HG03457 (cell line): ENCODE measurements at regions not wholly inside any gene's neighbourhood (a gene's known extent, or its start where the extent isn't known, plus 50 kb on each side); places are given as distances from the start of the nearest gene placed in this dataset.

Experiments
- ATAC-seq: cut with Tn5 transposase; IDR thresholded peaks from one replicate; pipeline ENCODE4 v1.9.1; 2021; ENCODE audit warnings: moderate number of reproducible peaks; ENCODE audit not compliant: unreplicated experiment

GRCh38 chr6:56347526-56347925 is 100.1 kb upstream of the COL21A1 start:
- ATAC-seq: no peak

- no peak for ATAC-seq
These were observed 99.6 kb upstream of the COL21A1 start for GRCh38 chr6:56346958-56347357.

- no peak for ATAC-seq
These were observed 98.1 kb upstream of the COL21A1 start for GRCh38 chr6:56345376-56345995.

GRCh38 chr6:56343295-56343694 is 95.9 kb upstream of the COL21A1 start:
- no peak for ATAC-seq

- no peak for ATAC-seq
These were observed 92.1 kb upstream of the COL21A1 start for GRCh38 chr6:56339524-56339923.

- ATAC-seq: no peak
These were observed 88.3 kb upstream of the COL21A1 start for GRCh38 chr6:56335726-56336125.

- no peak for ATAC-seq
These were observed 87.6 kb upstream of the COL21A1 start for GRCh38 chr6:56334937-56335336.

- no peak for ATAC-seq
These were observed 82.1 kb upstream of the COL21A1 start for GRCh38 chr6:56329271-56330050.

- ATAC-seq: no peak
These were observed 81.3 kb upstream of the COL21A1 start for GRCh38 chr6:56328728-56329090.

GRCh38 chr6:56327946-56328727 is 80.8 kb upstream of the COL21A1 start:
- no peak for ATAC-seq

- no peak for ATAC-seq
These were observed 77.0 kb upstream of the COL21A1 start for GRCh38 chr6:56324396-56324795.

GRCh38 chr6:56318851-56319250 is 71.5 kb upstream of the COL21A1 start:
- no peak for ATAC-seq

GRCh38 chr6:56314683-56315523 is 67.5 kb upstream of the COL21A1 start:
- no peak for ATAC-seq

- ATAC-seq: no peak
These were observed 64.4 kb upstream of the COL21A1 start for GRCh38 chr6:56311533-56312448.

- no peak for ATAC-seq
These were observed 63.7 kb upstream of the COL21A1 start for GRCh38 chr6:56311061-56311460.

GRCh38 chr6:56310241-56310640 is 62.9 kb upstream of the COL21A1 start:
- ATAC-seq: no peak

- ATAC-seq: no peak
These were observed 52.5 kb upstream of the COL21A1 start for GRCh38 chr6:56299916-56300315.

GRCh38 chr6:56297022-56297989 is 49.9 kb upstream of the COL21A1 start:
- ATAC-seq: no peak
